ENCODE measurements at regions not wholly inside any gene's neighbourhood (a gene's known extent, or its start where the extent isn't known, plus 50 kb on each side); places are given as distances from the start of the nearest gene placed in this dataset.

GRCh38 chr1:73953586-73953985, 244.4 kb downstream of the LRRIQ3 start:
- DNase-seq = no peak
- H3K4me1 ChIP-seq (ENCODE audit: control insufficient read depth in 2 of 2, insufficient read depth in 2 of 2, low read length in 2 of 2) = no peaks in the 10 kb centered on the region
- H3K9me3 ChIP-seq (ENCODE audit: control insufficient read depth in 2 of 3, low read length in 3 of 3) = no peaks in the 10 kb centered on the region
- H3K27me3 ChIP-seq (ENCODE audit: control insufficient read depth in 2 of 2, insufficient read depth in 2 of 2, low read length in 2 of 2) = no peaks in the 10 kb centered on the region
- ChIA-PET POLR2A (no interaction called here), CTCF (no interaction called here)
- Mint-ChIP-seq H3K9me3 (peaks cover 0 to 14% (median 4%) of the 10 kb centered on the region in 11 donors), H3K4me3 (no peak overlapping the region), H3K36me3 (no peaks in the 10 kb centered on the region), H3K27me3 (no peaks in the 10 kb centered on the region), H3K4me1 (no peaks in the 10 kb centered on the region), H3K27ac (no peak overlapping the region)
- no peaks in the 10 kb centered on the region for H3K36me3 ChIP-seq (ENCODE audit: control insufficient read depth in 2 of 3, insufficient read depth in 3 of 3, low read length in 3 of 3)
- H3K4me3 ChIP-seq (ENCODE audit: low read length) = no peak overlapping the region
- intact Hi-C loops (cut with micrococcal nuclease) = no loop called here
- no peak for ATAC-seq
- H3K27ac ChIP-seq (ENCODE audit: low read depth, low read length) = no peak overlapping the region

DNA sequence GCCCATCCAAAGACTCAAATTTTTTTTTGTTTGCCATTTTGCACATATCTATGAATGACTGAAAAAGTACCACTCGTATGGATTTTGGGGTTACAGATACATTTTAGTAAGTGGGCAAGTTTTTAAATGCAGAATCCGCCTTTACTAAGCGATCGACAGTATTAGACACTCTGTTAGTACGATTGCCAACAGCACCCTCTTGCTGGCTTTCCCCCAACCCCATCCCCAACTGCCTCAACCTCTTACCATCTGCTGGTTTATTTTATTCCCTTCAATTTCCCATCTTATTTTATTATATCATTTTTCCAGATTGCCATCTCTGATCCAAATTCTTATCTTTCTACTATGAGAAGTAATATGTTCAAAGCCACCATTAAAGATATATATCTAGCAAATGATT, 244.8 kb downstream of the LRRIQ3 start:
- no peaks in the 10 kb centered on the region for H3K36me3 Mint-ChIP-seq
- no peak for DNase-seq
- Histone ChIP-seq H3K27me3 (ENCODE audit: control insufficient read depth in 2 of 2, insufficient read depth in 2 of 2, low read length in 2 of 2) (no peaks in the 10 kb centered on the region), H3K36me3 (ENCODE audit: control insufficient read depth in 2 of 3, insufficient read depth in 3 of 3, low read length in 3 of 3) (no peaks in the 10 kb centered on the region), H3K27ac (ENCODE audit: low read depth, low read length) (no peak overlapping the region), H3K9me3 (ENCODE audit: control insufficient read depth in 2 of 3, low read length in 3 of 3) (no peaks in the 10 kb centered on the region), H3K4me1 (ENCODE audit: control insufficient read depth in 2 of 2, insufficient read depth in 2 of 2, low read length in 2 of 2) (no peaks in the 10 kb centered on the region), H3K4me3 (ENCODE audit: low read length) (no peak overlapping the region)
- no peak for ATAC-seq
- ChIA-PET CTCF (no interaction called here), POLR2A (no interaction called here)
- H3K27me3 Mint-ChIP-seq = no peaks in the 10 kb centered on the region
- peaks cover 0 to 14% (median 4%) of the 10 kb centered on the region in 11 donors for H3K9me3 Mint-ChIP-seq
- H3K4me1 Mint-ChIP-seq = no peaks in the 10 kb centered on the region
- no peak overlapping the region for H3K4me3 Mint-ChIP-seq
- no peak overlapping the region for H3K27ac Mint-ChIP-seq
- intact Hi-C loops (cut with micrococcal nuclease) = no loop called here

- H3K9me3 Mint-ChIP-seq = peaks cover 0 to 14% (median 0%) of the 10 kb centered on the region in 11 donors
- H3K36me3 Mint-ChIP-seq = no peaks in the 10 kb centered on the region
Observed at GRCh38 chr1:73948055-73948454, 249.9 kb downstream of the LRRIQ3 start.

DNA sequence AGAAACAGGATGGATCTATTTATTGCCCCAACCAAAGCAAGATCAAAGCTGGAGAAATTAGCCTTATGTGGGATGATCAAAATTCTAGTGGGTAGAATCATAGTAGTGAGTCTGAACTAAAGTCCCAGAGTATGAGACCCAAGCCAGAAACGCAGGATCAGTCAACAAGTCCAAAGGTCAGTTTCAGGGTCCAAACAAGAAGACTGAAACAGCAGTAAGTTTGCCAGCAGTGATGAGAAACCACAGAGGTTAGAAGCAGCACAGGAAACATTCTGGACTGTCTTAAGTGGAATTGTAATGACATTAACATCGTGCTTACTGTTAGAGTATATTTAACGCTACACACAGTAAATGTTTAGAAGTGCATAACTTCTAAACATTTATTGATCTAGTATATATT, 251.0 kb downstream of the LRRIQ3 start:
- H3K4me3 Mint-ChIP-seq = no peak overlapping the region
- Histone ChIP-seq H3K36me3 (ENCODE audit: control insufficient read depth in 2 of 3, insufficient read depth in 3 of 3, low read length in 3 of 3) (no peaks in the 10 kb centered on the region), H3K27me3 (ENCODE audit: control insufficient read depth in 2 of 2, insufficient read depth in 2 of 2, low read length in 2 of 2) (no peaks in the 10 kb centered on the region), H3K4me3 (ENCODE audit: low read length) (no peak overlapping the region), H3K4me1 (ENCODE audit: control insufficient read depth in 2 of 2, insufficient read depth in 2 of 2, low read length in 2 of 2) (no peaks in the 10 kb centered on the region), H3K9me3 (ENCODE audit: control insufficient read depth in 2 of 3, low read length in 3 of 3) (no peaks in the 10 kb centered on the region), H3K27ac (ENCODE audit: low read depth, low read length) (no peak overlapping the region)
- intact Hi-C loops (cut with micrococcal nuclease) = no loop called here
- DNase-seq (no peak), ATAC-seq (no peak)
- peaks cover 0 to 14% (median 0%) of the 10 kb centered on the region in 11 donors for H3K9me3 Mint-ChIP-seq
- H3K27me3 Mint-ChIP-seq = no peaks in the 10 kb centered on the region
- CTCF ChIA-PET = no interaction called here
- POLR2A ChIA-PET = no interaction called here
- H3K4me1 Mint-ChIP-seq = no peaks in the 10 kb centered on the region
- no peak overlapping the region for H3K27ac Mint-ChIP-seq
- no peaks in the 10 kb centered on the region for H3K36me3 Mint-ChIP-seq

More at GRCh38 chr1:73948055-73948454, 249.9 kb downstream of the LRRIQ3 start:
- H3K4me1 Mint-ChIP-seq = no peaks in the 10 kb centered on the region
- ATAC-seq (no peak), DNase-seq (no peak)
- intact Hi-C loops (cut with micrococcal nuclease) = no loop called here
- CTCF ChIA-PET = no interaction called here
- no peak overlapping the region for H3K27ac Mint-ChIP-seq
- no peak overlapping the region for H3K27ac ChIP-seq (ENCODE audit: low read depth, low read length)
- H3K27me3 Mint-ChIP-seq = no peaks in the 10 kb centered on the region
- H3K4me1 ChIP-seq (ENCODE audit: control insufficient read depth in 2 of 2, insufficient read depth in 2 of 2, low read length in 2 of 2) = no peaks in the 10 kb centered on the region
- H3K4me3 Mint-ChIP-seq = no peak overlapping the region
- H3K27me3 ChIP-seq (ENCODE audit: control insufficient read depth in 2 of 2, insufficient read depth in 2 of 2, low read length in 2 of 2) = no peaks in the 10 kb centered on the region
- H3K9me3 ChIP-seq (ENCODE audit: control insufficient read depth in 2 of 3, low read length in 3 of 3) = no peaks in the 10 kb centered on the region
- no peaks in the 10 kb centered on the region for H3K36me3 ChIP-seq (ENCODE audit: control insufficient read depth in 2 of 3, insufficient read depth in 3 of 3, low read length in 3 of 3)
- H3K4me3 ChIP-seq (ENCODE audit: low read length) = no peak overlapping the region
- POLR2A ChIA-PET = no interaction called here

DNA sequence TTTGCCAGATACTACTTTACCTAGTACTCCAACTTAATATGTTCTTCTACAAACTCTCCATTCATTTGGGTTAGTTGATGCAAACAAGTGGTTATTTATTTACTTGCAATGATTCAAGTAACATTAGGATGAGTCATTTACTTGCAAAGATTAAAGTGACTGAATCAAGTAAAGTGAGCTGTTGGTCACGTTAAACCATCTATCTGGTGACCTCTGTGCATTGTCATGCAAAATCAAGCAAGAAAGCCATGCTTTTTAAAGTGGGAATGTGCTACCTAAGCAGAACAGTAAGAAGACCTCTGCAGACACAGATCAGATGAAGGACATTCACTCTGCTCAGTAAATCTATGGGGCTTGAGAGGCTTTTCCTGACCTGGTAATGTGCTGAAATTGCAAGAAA, 254.7 kb downstream of the LRRIQ3 start:
- intact Hi-C loops (cut with micrococcal nuclease) = no loop called here
- no peak overlapping the region for H3K4me3 Mint-ChIP-seq
- no peak overlapping the region for H3K27ac Mint-ChIP-seq
- ChIA-PET CTCF (no interaction called here), POLR2A (no interaction called here)
- no peaks in the 10 kb centered on the region for H3K4me1 Mint-ChIP-seq
- H3K27me3 Mint-ChIP-seq = no peaks in the 10 kb centered on the region
- H3K4me3 ChIP-seq (ENCODE audit: low read length) = no peak overlapping the region
- H3K9me3 ChIP-seq (ENCODE audit: control insufficient read depth in 2 of 3, low read length in 3 of 3) = no peaks in the 10 kb centered on the region
- no peaks in the 10 kb centered on the region for H3K36me3 Mint-ChIP-seq
- ATAC-seq (no peak), DNase-seq (no peak)
- H3K27ac ChIP-seq (ENCODE audit: low read depth, low read length) = no peak overlapping the region
- H3K4me1 ChIP-seq (ENCODE audit: control insufficient read depth in 2 of 2, insufficient read depth in 2 of 2, low read length in 2 of 2) = no peaks in the 10 kb centered on the region
- H3K36me3 ChIP-seq (ENCODE audit: control insufficient read depth in 2 of 3, insufficient read depth in 3 of 3, low read length in 3 of 3) = no peaks in the 10 kb centered on the region
- H3K9me3 Mint-ChIP-seq = peaks cover 0 to 8% (median 0%) of the 10 kb centered on the region in 11 donors
- H3K27me3 ChIP-seq (ENCODE audit: control insufficient read depth in 2 of 2, insufficient read depth in 2 of 2, low read length in 2 of 2) = no peaks in the 10 kb centered on the region

- DNase-seq (no peak), ATAC-seq (no peak)
- no peak overlapping the region for H3K4me3 ChIP-seq (ENCODE audit: low read length)
- H3K4me3 Mint-ChIP-seq = no peak overlapping the region
- H3K9me3 Mint-ChIP-seq = no peaks in the 10 kb centered on the region
- intact Hi-C loops (cut with micrococcal nuclease) = no loop called here
- H3K36me3 ChIP-seq (ENCODE audit: control insufficient read depth in 2 of 3, insufficient read depth in 3 of 3, low read length in 3 of 3) = no peaks in the 10 kb centered on the region
- H3K4me1 ChIP-seq (ENCODE audit: control insufficient read depth in 2 of 2, insufficient read depth in 2 of 2, low read length in 2 of 2) = no peaks in the 10 kb centered on the region
- CTCF ChIA-PET = no interaction called here
- no peak overlapping the region for H3K27ac Mint-ChIP-seq
- H3K36me3 Mint-ChIP-seq = no peaks in the 10 kb centered on the region
- H3K27me3 Mint-ChIP-seq = no peaks in the 10 kb centered on the region
- POLR2A ChIA-PET = no interaction called here
- no peak overlapping the region for H3K27ac ChIP-seq (ENCODE audit: low read depth, low read length)
- peaks cover 0 to 3% (median 0%) of the 10 kb centered on the region in 7 donors for H3K4me1 Mint-ChIP-seq
- no peaks in the 10 kb centered on the region for H3K27me3 ChIP-seq (ENCODE audit: control insufficient read depth in 2 of 2, insufficient read depth in 2 of 2, low read length in 2 of 2)
- H3K9me3 ChIP-seq (ENCODE audit: control insufficient read depth in 2 of 3, low read length in 3 of 3) = no peaks in the 10 kb centered on the region
Observed at GRCh38 chr1:73930293-73930692, 267.7 kb downstream of the LRRIQ3 start.

DNA sequence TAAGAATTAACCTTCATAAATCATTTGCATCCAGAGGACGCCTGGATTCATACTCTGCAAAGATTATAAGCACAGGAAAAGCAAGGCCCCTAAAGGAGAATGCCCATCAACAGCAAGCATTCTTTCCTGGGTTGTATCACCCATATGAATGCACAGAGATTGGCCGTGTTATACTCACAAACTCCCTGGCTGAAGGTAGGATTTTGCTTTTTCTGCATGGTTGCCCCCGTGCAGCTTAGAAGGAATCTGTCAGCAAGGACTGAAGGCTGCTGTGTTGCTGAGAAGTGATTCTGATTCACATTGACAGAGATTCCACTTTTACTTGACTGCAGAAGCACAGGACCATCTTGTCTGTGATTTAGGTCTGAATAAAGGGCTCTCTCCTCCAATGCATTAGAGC, 283.0 kb downstream of the LRRIQ3 start:
- Mint-ChIP-seq H3K36me3 (peaks cover 0 to 7% (median 0%) of the 10 kb centered on the region in 5 donors), H3K4me1 (no peaks in the 10 kb centered on the region), H3K4me3 (no peak overlapping the region), H3K27ac (no peak overlapping the region), H3K9me3 (peaks cover 4 to 24% (median 13%) of the 10 kb centered on the region in 11 donors), H3K27me3 (no peaks in the 10 kb centered on the region)
- no peak overlapping the region for H3K27ac ChIP-seq (ENCODE audit: low read depth, low read length)
- H3K27me3 ChIP-seq (ENCODE audit: control insufficient read depth in 2 of 2, insufficient read depth in 2 of 2, low read length in 2 of 2) = no peaks in the 10 kb centered on the region
- ATAC-seq (no peak), DNase-seq (no peak)
- no peaks in the 10 kb centered on the region for H3K36me3 ChIP-seq (ENCODE audit: control insufficient read depth in 2 of 3, insufficient read depth in 3 of 3, low read length in 3 of 3)
- intact Hi-C loops (cut with micrococcal nuclease) = no loop called here
- no peaks in the 10 kb centered on the region for H3K9me3 ChIP-seq (ENCODE audit: control insufficient read depth in 2 of 3, low read length in 3 of 3)
- no peak overlapping the region for H3K4me3 ChIP-seq (ENCODE audit: low read length)
- ChIA-PET CTCF (no interaction called here), POLR2A (no interaction called here)
- H3K4me1 ChIP-seq (ENCODE audit: control insufficient read depth in 2 of 2, insufficient read depth in 2 of 2, low read length in 2 of 2) = no peaks in the 10 kb centered on the region
